B cell (primary cell): ENCODE measurements at regions not wholly inside any gene's neighbourhood (a gene's known extent, or its start where the extent isn't known, plus 50 kb on each side); places are given as distances from the start of the nearest gene placed in this dataset.
A peak's percentile ranks its signal among the peaks of the same experiment; 100 is the strongest.

Experiments used
- ATAC-seq: fragments of 200-7000 bp; cut with Tn5 transposase; one replicate; pipeline ENCODE4 v1.10.0; 2021; ENCODE audit warnings: low read depth, mild to moderate bottlenecking, moderate number of reproducible peaks, moderate library complexity
- CTCF ChIA-PET: fragments of 350-600 bp; sonication (Branson Sonifier 250); formaldehyde crosslinking; loops from one replicate; lab custom pipeline; 2021; ENCODE audit warnings: antibody characterized with exemption, inconsistent platforms; lab: Charles Lee
- POLR2A ChIA-PET: fragments of 350-600 bp; sonication (Branson Sonifier 250); formaldehyde crosslinking; loops from one replicate; lab custom pipeline; 2021; ENCODE audit warnings: antibody characterized with exemption; lab: Charles Lee
- DNase-seq: peaks from one replicate; pipeline ENCODE4 v3.0.0; 2013
- H2AFZ ChIP-seq: 2 replicates; pipeline ENCODE4 v1.6.1; 2012; ENCODE audit warnings: mild to moderate bottlenecking, low read depth, low read length; ENCODE audit not compliant: insufficient read depth, poor library complexity, severe bottlenecking
- H3K27ac ChIP-seq, 2 donors: 1 replicate in 1 of 2; 2 replicates in 1 of 2; pipeline ENCODE4 v1.5.1; 2012 to 2013; ENCODE audit warnings: low read length in 2 of 2, mild to moderate bottlenecking in 2 of 2, moderate library complexity in 1 of 2
- H3K27me3 ChIP-seq, 4 experiments: fragments of 200-600 bp in 1 of 4; sonication (generic) in 1 of 4; replicated peaks in 1 of 4; 1 replicate in 2 of 4; 2 replicates in 2 of 4; pipeline versions ENCODE4 v1.6.1 to v1.7.0; 2013 to 2016; ENCODE audit warnings: low read length in 3 of 4, mild to moderate bottlenecking in 2 of 4, mixed read lengths in 1 of 4, moderate library complexity in 1 of 4; ENCODE audit not compliant: insufficient read depth in 4 of 4, control insufficient read depth in 3 of 4; ENCODE audit errors: control extremely low read depth in 1 of 4
- H3K36me3 ChIP-seq, 2 experiments: replicated peaks in 1 of 2; 1 replicate in 1 of 2; 2 replicates in 1 of 2; pipeline versions ENCODE4 v1.6.1 to v1.7.1; 2013; ENCODE audit warnings: low read length in 1 of 2; ENCODE audit not compliant: insufficient read depth in 2 of 2, control insufficient read depth in 1 of 2; ENCODE audit errors: control extremely low read depth in 1 of 2, extremely low read depth in 1 of 2
- H3K4me1 ChIP-seq, 2 donors: fragments of 200-600 bp in 1 of 2; sonication (generic) in 1 of 2; 1 replicate in 1 of 2; 2 replicates in 1 of 2; pipeline versions ENCODE4 v1.5.1 to v1.6.1; 2013 to 2017; ENCODE audit warnings: low read length in 2 of 2; ENCODE audit not compliant: control insufficient read depth in 2 of 2, insufficient read depth in 2 of 2
- H3K4me2 ChIP-seq: replicated peaks from 2 replicates; pipeline ENCODE3; 2012; ENCODE audit warnings: mild to moderate bottlenecking, low read depth, low read length; ENCODE audit not compliant: poor library complexity, severe bottlenecking
- H3K4me3 ChIP-seq, 5 experiments: fragments of 200-600 bp in 1 of 5; sonication (generic) in 1 of 5; 1 replicate in 3 of 5; 2 replicates in 2 of 5; pipeline versions ENCODE4 v1.5.1 to v1.7.0; 2011 to 2016; ENCODE audit warnings: low read length in 4 of 5, mild to moderate bottlenecking in 4 of 5, low read depth in 2 of 5, control low read depth in 1 of 5, moderate library complexity in 1 of 5; ENCODE audit not compliant: insufficient read depth in 1 of 5; ENCODE audit errors: control extremely low read depth in 1 of 5, extremely low read depth in 1 of 5
- H3K79me2 ChIP-seq: fragments of 200-600 bp; sonication (generic); one replicate; pipeline ENCODE4 v1.6.0; 2016; ENCODE audit warnings: low read length; ENCODE audit not compliant: control insufficient read depth, insufficient read depth
- H3K9ac ChIP-seq: fragments of 200-600 bp; sonication (generic); 2 replicates; pipeline ENCODE4 v1.6.1; 2017; ENCODE audit warnings: mild to moderate bottlenecking, low read length, moderate library complexity
- H3K9me3 ChIP-seq, 3 donors: one replicate each; pipeline versions ENCODE4 v1.6.1 to v1.7.1; 2013; ENCODE audit warnings: low read length in 2 of 3; ENCODE audit not compliant: control insufficient read depth in 2 of 3, insufficient read depth in 1 of 3; ENCODE audit errors: control extremely low read depth in 1 of 3
- H4K20me1 ChIP-seq: 2 replicates; pipeline ENCODE4 v1.6.0; 2012; ENCODE audit warnings: mild to moderate bottlenecking, low read length; ENCODE audit not compliant: insufficient read depth, control insufficient read depth, poor library complexity, severe bottlenecking
- H3K27ac Mint-ChIP-seq: one replicate; pipeline ENCODE4 v1.8.0; 2021; ENCODE audit warnings: mixed read lengths
- H3K27me3 Mint-ChIP-seq: one replicate; pipeline ENCODE4 v1.8.0; 2021; ENCODE audit warnings: mixed read lengths
- H3K4me1 Mint-ChIP-seq: one replicate; pipeline ENCODE4 v1.8.0; 2021; ENCODE audit warnings: mixed read lengths
- H3K4me3 Mint-ChIP-seq: one replicate; pipeline ENCODE4 v1.8.0; 2021; ENCODE audit warnings: mixed read lengths
- H3K9me3 Mint-ChIP-seq: one replicate; pipeline ENCODE4 v1.8.0; 2022; ENCODE audit warnings: mixed read lengths; ENCODE audit not compliant: insufficient read depth
- CTCF ChIP-seq: fragments of 200-600 bp; IDR thresholded peaks from one replicate; pipeline ENCODE4 v1.8.0; 2022; ENCODE audit warnings: antibody characterized with exemption, mild to moderate bottlenecking
- EZH2 ChIP-seq: IDR thresholded peaks from 2 replicates; pipeline ENCODE4 v1.6.1; 2012; ENCODE audit warnings: borderline replicate concordance, low read depth, mild to moderate bottlenecking, moderate library complexity, low read length; ENCODE audit not compliant: insufficient read depth, poor library complexity, severe bottlenecking
- WGBS: methylation state at CpG from one replicate; pipeline ENCODE4 v1.1.5; 2013; ENCODE audit warnings: missing lambda C conversion rate; ENCODE audit not compliant: insufficient coverage; 5-methylcytosine and 5-hydroxymethylcytosine counted together
- intact Hi-C: fragments of 100-400 bp; cut with micrococcal nuclease; formaldehyde crosslinking; loops from one replicate; pipeline ENCODE4 v1.10.0; 2022

- CTCF ChIA-PET = no interaction called here
- no peaks in the 10 kb centered on the region for H3K27me3 ChIP-seq
Observed at GRCh38 chr9:751137-752051, 90.1 kb upstream of the DMRT1 start.

More at GRCh38 chr9:751137-752051, 90.1 kb upstream of the DMRT1 start:
- DNase-seq (peak; percentile 25), ATAC-seq (no peak)
- no peak for TF ChIP-seq EZH2
- no peak for TF ChIP-seq CTCF
- Histone ChIP-seq H3K4me3 (no peak overlapping the region), H3K9me3 (no peaks in the 10 kb centered on the region), H3K79me2 (no peaks in the 10 kb centered on the region), H3K27ac (no peak overlapping the region), H3K9ac (no peak overlapping the region), H3K36me3 (no peaks in the 10 kb centered on the region), H4K20me1 (no peaks in the 10 kb centered on the region), H3K4me1 (peaks cover 11 to 27% of the 10 kb centered on the region in 2 donors), H3K4me2 (no peak overlapping the region), H2AFZ (no peak overlapping the region)
- 51% methylated on average over 11 of the region's 14 CpGs for WGBS
- no peaks in the 10 kb centered on the region for H3K9me3 Mint-ChIP-seq
- POLR2A ChIA-PET = no interaction called here
- no peak overlapping the region for H3K27ac Mint-ChIP-seq
- intact Hi-C loops = no loop called here
- peak overlapping the region; percentile 66 for H3K4me3 Mint-ChIP-seq
- no peaks in the 10 kb centered on the region for H3K27me3 Mint-ChIP-seq
- peaks cover 28% of the 10 kb centered on the region for H3K4me1 Mint-ChIP-seq
